Colonic mucosa (tissue), 4 donors: ENCODE measurements at regions not wholly inside any gene's neighbourhood (a gene's known extent, or its start where the extent isn't known, plus 50 kb on each side); places are given as distances from the start of the nearest gene placed in this dataset.

ENCODE experiments used
- DNase-seq: peaks from one replicate; pipeline ENCODE4 v3.0.0-alpha.2; 2020
- H3K27ac ChIP-seq: fragments of 200-600 bp; one replicate; pipeline ENCODE4 v1.8.0; 2021
- H3K27me3 ChIP-seq: fragments of 200-600 bp; one replicate; pipeline ENCODE4 v1.8.0; 2021
- H3K36me3 ChIP-seq: fragments of 200-600 bp; one replicate; pipeline ENCODE4 v1.8.0; 2021
- H3K4me1 ChIP-seq: fragments of 200-600 bp; one replicate; pipeline ENCODE4 v1.8.0; 2021; ENCODE audit warnings: mild to moderate bottlenecking
- H3K4me3 ChIP-seq: fragments of 200-600 bp; one replicate; pipeline ENCODE4 v1.8.0; 2021
- H3K9ac ChIP-seq, 2 donors: one replicate each; pipeline ENCODE4 v1.7.0; 2013; ENCODE audit warnings: control low read depth in 2 of 2, low read depth in 2 of 2, low read length in 2 of 2
- H3K9me3 ChIP-seq: fragments of 200-600 bp; one replicate; pipeline ENCODE4 v1.8.0; 2021
- CTCF ChIP-seq: fragments of 200-600 bp; IDR thresholded peaks from one replicate; pipeline ENCODE4 v1.8.0; 2022; ENCODE audit warnings: antibody characterized with exemption, mild to moderate bottlenecking
- intact Hi-C: fragments of 100-400 bp; cut with DNase I; formaldehyde crosslinking; loops from one replicate; pipeline ENCODE4 v1.14.1; 2022
- donor health status: healthy.
- donor health status: DM: no; HTN: no; CAD: no.
- donor health status: DM: no; HTN: no; CAD: no.

DNA sequence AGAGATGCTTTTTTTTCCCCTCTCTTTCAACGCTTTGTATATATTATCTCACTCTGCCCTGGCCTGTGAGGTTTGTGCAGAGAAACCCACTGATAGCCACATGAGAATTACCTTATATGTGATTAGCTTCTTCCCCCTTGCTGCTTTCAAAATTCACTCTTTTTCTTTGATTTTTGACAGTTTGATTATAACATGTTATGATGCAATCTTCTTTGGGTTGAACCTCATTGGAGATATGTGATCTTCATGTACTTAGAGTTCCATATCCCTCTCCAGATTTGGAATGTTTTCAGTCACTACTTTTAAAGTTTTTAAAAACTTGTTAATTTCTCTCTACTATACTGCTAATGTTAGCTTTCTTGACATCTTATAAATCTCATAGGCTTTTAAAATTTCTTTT is 479.5 kb upstream of the AGA start:
- Histone ChIP-seq H3K9me3 (no peaks in the 10 kb centered on the region), H3K36me3 (no peaks in the 10 kb centered on the region), H3K4me3 (no peak overlapping the region), H3K27ac (no peak overlapping the region), H3K9ac (no peak overlapping the region), H3K27me3 (no peaks in the 10 kb centered on the region), H3K4me1 (no peaks in the 10 kb centered on the region)
- no peak for DNase-seq
- intact Hi-C loops, result no loop called here
- TF ChIP-seq CTCF, result no peak

DNA sequence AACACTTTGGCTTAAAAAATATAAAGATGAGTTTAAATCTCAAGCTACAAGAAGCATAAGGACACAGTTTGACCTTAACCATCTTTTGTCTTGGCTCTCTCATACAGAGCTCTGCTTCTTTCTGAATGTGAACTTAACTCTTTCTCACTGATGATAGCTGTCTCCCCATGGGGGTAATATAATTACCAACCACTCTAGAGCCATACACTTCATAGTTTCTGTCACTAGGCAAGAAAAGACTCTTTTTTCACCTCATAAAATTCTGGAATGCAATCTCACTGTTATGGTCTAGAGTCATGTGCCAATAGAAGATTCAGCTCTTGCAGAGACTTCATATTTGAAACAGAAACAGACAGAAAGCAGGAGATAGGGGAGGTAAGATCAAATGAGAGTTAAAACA is 481.7 kb upstream of the AGA start:
- Histone ChIP-seq H3K27me3 (no peaks in the 10 kb centered on the region), H3K4me1 (no peaks in the 10 kb centered on the region), H3K9ac (no peak overlapping the region), H3K9me3 (no peaks in the 10 kb centered on the region), H3K27ac (no peak overlapping the region), H3K36me3 (no peaks in the 10 kb centered on the region), H3K4me3 (no peak overlapping the region)
- no peak for DNase-seq
- TF ChIP-seq CTCF, result no peak
- intact Hi-C loops, result no loop called here

DNA sequence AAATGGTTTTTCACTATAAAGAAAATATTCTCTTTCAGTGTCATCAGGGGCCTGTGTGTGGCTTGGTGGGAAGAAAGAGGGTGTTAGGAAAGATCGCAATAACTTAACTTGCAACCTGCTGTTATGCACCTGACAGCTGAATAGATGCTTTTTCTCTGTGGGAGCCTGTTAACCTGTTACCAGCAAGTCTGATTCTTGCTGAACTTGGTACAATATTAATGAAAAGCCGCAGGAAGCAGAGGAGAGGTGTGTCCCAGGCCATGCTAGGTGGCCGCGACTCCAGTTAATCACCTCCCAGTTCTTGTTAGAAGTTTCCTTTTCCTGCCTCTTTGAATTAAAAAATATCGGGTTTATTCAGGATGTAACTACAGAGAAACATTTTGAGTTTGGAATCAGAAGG is 494.8 kb upstream of the AGA start:
- no peaks in the 10 kb centered on the region for H3K36me3 ChIP-seq
- TF ChIP-seq CTCF, result no peak
- H3K9me3 ChIP-seq, result no peaks in the 10 kb centered on the region
- H3K27me3 ChIP-seq, result no peaks in the 10 kb centered on the region
- intact Hi-C loops, result no loop called here
- H3K4me3 ChIP-seq, result no peak overlapping the region
- DNase-seq, result no peak
- H3K9ac ChIP-seq, result no peak overlapping the region
- no peak overlapping the region for H3K27ac ChIP-seq
- H3K4me1 ChIP-seq, result no peaks in the 10 kb centered on the region

- Histone ChIP-seq H3K4me1 (no peaks in the 10 kb centered on the region), H3K4me3 (no peak overlapping the region), H3K36me3 (no peaks in the 10 kb centered on the region), H3K27me3 (no peaks in the 10 kb centered on the region), H3K9ac (no peak overlapping the region), H3K27ac (no peak overlapping the region), H3K9me3 (no peaks in the 10 kb centered on the region)
- TF ChIP-seq CTCF, result no peak
- DNase-seq, result no peak
- intact Hi-C loops, result no loop called here
Observed at GRCh38 chr4:177938226-177938625, 496.0 kb upstream of the AGA start.

GRCh38 chr4:177945268-177945667 is 503.0 kb upstream of the AGA start:
- DNase-seq, result no peak
- no peak for TF ChIP-seq CTCF
- Histone ChIP-seq H3K36me3 (no peaks in the 10 kb centered on the region), H3K4me3 (no peak overlapping the region), H3K4me1 (no peaks in the 10 kb centered on the region), H3K27me3 (no peaks in the 10 kb centered on the region), H3K27ac (no peak overlapping the region), H3K9ac (no peak overlapping the region), H3K9me3 (no peaks in the 10 kb centered on the region)
- intact Hi-C loops, result no loop called here

DNA sequence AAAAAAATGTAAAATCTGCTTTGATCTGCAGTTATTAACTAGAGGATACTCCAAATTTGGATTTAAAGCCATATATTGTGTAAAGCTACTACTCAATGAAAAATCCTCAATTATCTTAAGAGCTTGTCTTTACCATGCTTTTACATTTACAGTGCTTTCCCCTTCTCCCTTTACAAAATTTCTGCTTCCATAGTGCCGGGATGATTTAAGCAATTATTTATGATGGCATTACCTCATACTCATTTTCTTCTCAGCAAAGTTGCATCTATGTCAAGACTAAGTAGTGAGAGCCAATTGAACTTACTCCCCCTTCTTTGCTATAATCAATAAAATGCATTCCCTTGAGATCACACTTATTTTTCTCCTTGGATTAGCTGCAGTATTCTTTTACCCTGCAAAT is 505.4 kb upstream of the AGA start:
- DNase-seq, result no peak
- H3K4me1 ChIP-seq, result no peaks in the 10 kb centered on the region
- no peak overlapping the region for H3K4me3 ChIP-seq
- TF ChIP-seq CTCF, result no peak
- no peak overlapping the region for H3K9ac ChIP-seq
- no peak overlapping the region for H3K27ac ChIP-seq
- H3K36me3 ChIP-seq, result no peaks in the 10 kb centered on the region
- H3K27me3 ChIP-seq, result no peaks in the 10 kb centered on the region
- H3K9me3 ChIP-seq, result no peaks in the 10 kb centered on the region
- intact Hi-C loops, result no loop called here
